Stimulated activated CD4-positive, alpha-beta T cell treated with anti-CD3 and anti-CD28 coated beads, Interleukin-1b, Interleukin-23, amount 100 ng/mL, for 48 hours (primary cell): ENCODE measurements at regions not wholly inside any gene's neighbourhood (a gene's known extent, or its start where the extent isn't known, plus 50 kb on each side); places are given as distances from the start of the nearest gene placed in this dataset.
"Not testable (repeated sequence)": the region's sequence is repeated elsewhere in the genome, so short reads cannot be mapped to it uniquely, and the experiment has no call there.

Experiments used
- DNase-seq: peaks from one replicate; pipeline ENCODE4 v3.0.0-alpha.2; 2020

DNA sequence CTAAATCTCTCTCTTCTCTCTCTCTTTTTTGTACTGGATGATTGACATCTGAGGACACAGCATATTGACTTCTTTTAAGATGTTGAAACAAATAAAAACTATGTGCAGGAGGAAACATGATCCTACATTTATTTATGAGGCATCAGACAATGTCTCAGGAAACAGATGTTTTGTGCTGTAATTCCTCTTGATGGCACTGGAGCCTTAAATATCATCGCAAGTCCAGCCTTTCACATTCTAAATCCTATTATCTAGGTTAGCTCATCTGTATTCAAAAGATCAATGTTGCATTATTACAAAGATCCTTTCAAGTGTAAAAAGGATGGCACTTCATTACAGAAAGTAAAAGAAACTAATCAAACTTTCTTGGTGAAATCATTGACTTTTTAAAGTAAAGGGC lies 63.9 kb downstream of the MAT2B start:
- no peak for DNase-seq

- no peak for DNase-seq
These were observed 66.3 kb downstream of the MAT2B start for GRCh38 chr5:163571744-163572143.

DNA sequence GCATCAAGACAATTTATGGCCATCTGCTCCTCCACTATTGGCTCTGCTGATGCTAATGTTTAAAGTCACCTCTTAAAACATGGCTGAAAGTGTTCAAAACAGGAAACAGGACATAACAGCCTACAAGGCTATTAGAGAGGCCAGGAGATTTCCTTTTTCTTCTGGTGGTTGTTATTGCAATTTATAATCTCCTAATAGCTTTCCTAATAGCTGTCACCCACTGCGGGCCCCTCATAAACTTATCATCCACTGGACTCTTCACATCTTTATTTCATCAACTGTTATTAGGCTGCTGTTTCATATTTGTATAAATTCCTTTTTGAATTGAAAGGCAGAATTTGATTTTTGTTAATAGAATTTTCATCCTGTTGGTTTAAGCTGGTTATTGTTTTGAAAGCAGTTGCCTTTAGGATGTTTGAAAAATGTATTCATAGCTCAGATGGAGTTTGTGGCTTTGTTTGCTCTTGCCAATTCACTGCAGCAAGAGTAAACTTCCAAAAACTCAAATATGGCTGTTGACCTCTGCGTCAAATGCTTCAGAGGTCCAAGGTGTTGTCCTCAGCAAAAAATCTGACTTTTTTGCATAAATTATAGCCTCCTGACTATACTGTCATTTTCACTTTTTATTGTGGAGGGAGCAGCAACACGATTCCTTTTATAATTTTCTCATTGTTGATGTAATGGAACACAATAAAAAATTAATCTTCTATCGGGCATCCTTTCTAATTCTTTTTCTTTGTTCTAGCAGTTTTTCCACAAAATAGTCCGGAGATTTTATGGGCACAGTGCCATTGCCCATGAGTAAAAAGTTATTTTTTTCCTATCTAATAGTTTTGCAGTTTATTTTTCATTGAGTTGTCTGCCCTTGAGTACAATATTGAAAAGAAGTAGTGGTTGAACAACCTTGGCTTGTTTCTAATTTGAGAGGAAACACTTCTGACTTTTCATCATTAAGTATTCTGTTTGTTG lies 69.3 kb downstream of the MAT2B start:
- no peak for DNase-seq

DNA sequence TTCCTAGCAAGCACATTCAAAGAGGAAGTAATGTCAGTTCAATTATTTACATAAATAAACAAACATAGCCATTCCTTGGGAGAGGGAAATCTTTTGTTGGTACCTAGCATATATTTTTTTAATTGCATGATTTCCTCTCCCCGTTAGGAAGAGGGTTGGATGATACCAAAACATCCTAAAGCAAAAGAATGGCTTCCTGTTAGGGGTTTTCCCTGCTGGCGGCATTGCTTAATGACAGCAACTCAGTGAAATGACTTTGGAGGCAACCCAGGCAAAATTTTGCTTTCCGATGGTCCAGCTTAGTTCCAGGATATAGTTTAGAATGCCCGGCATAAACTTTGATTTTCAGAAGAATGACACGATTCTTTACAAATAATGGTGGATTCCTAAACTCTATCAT lies 73.2 kb downstream of the MAT2B start:
- no peak for DNase-seq

GRCh38 chr5:163579729-163580128 lies 74.3 kb downstream of the MAT2B start:
- DNase-seq, result no peak

GRCh38 chr5:163580516-163580915 lies 75.1 kb downstream of the MAT2B start:
- no peak for DNase-seq

GRCh38 chr5:163583491-163584153 lies 78.2 kb downstream of the MAT2B start:
- not testable (repeated sequence) for DNase-seq

DNA sequence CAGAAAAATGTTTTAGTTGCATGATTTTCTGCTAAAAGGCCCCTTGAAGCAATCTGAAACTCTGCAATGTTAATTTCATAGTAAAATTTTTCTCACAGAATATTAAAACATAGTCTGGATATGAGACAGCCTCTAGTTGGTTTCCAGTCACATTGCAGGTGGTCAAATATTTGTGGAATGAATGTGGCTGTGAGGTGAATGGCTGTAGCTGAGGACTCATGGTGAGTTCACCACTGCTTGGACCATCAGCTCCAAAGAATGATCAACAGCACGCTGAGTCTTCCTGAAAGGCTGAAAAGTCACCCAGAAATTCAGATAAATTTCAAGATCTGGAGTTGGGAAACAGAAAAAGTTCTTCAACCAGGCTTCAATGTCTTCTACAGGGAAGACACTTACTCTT lies 79.8 kb downstream of the MAT2B start:
- DNase-seq, result no peak

DNA sequence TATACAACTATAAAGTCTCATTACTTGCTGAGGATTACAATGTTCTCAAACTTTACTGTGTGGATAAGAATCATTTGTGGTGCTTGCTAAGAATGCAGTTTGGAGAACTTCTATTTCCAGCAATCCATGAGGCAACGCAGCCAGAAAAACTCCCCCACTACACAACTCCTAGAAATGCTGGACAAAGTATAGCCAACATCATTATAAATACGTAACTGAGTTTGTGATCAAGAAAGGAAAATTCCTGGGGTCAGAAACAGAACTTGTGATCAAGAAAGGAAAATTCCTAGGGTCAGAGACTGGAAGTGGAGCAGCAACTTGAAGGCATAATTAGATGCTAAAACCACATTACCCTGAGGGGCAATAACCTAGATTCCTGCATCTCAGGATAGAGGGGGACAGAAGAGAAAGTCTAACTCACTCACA lies 81.1 kb downstream of the MAT2B start:
- DNase-seq, result no peak

- no peak for DNase-seq
These were observed 89.5 kb downstream of the MAT2B start for GRCh38 chr5:163594951-163595350.

DNA sequence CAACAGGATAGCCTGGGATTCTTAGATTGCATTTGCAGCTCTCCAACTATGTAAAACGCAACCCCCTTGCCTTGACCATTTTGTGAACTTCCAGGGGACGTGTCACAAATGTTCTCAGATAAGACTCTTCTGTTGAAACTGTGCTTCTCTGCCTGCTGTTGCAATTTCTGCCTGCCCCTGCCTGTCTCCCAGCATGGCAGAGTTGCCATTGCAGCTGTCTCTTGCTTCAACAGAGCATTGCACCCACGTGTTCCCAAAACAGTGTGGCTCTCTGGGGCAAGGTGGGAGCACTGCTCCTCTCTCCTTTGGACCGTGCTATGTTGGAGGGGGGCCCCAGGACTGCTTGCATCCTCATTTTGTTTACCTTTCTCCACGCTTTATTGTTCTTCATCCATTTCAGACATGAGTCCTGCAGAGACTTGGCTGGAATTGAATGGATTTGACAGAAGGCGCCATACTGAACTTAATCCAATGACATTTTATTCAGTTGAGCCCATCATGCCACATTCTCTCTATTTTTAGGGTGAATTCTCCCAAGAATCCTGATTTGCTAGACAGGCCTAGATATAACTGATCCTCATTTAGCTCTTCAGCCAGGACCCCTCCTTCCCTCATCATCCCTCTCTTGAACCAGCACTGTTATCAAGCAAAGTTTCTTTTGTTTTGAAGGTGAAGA lies 90.7 kb downstream of the MAT2B start:
- no peak for DNase-seq

GRCh38 chr5:163596608-163597315 lies 91.3 kb downstream of the MAT2B start:
- DNase-seq, result no peak

- DNase-seq, result no peak
These were observed 98.6 kb downstream of the MAT2B start for GRCh38 chr5:163604013-163604412.

GRCh38 chr5:163607256-163607655 lies 101.8 kb downstream of the MAT2B start:
- DNase-seq, result no peak

DNA sequence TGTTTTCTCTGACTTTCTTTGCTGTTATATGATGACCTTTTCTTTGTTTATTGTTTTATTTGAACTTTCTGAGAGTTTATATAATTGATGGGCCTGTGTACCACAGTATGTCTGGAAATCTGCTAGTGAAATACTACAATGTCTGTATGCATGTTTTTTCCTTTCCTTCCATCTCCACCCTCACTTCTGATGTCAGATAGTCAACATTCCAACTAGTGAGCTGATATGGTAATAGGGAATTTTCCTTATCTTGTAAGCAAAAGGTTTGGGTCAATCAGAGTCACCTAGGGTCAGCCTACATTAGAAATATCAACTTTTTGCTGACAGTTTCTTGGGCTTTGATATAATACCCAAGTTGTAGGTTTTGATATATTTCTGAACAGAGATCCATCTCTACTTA lies 103.2 kb downstream of the MAT2B start:
- no peak for DNase-seq

DNA sequence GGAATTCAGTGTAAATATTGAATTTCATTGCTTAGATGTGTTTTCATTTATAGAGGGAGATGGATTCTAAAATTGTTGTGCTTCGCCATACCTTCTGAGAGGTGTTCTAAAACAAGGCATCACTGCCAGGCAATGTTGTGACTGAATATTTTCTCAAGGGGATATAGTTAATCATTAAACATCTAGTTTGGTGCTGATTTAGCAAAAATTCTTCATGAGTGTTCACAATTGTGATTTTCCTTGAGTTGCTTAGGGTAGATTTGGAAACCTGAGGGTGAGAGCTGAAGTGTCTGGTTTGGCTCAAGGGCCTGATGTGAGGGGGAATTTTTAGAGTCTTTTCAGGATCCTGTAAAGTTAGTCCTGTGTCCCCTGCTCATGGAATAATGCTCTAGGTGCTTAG lies 104.5 kb downstream of the MAT2B start:
- DNase-seq, result no peak

GRCh38 chr5:163612358-163613149 lies 107.1 kb downstream of the MAT2B start:
- no peak for DNase-seq

DNA sequence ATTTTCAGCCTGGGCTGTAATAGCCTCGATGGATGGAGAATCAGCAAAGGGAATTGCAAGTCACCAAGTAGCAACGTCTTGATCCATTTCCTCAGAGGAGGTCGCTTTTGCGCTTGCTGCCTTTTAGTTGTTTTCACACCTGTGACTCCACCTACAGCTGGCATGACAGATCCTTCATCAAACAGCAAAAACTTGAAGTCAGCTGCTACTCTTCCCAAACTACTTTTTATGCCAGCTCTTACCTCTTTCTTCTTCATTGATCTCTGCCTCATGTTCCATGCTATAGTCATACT lies 107.7 kb downstream of the MAT2B start:
- DNase-seq, result no peak

DNA sequence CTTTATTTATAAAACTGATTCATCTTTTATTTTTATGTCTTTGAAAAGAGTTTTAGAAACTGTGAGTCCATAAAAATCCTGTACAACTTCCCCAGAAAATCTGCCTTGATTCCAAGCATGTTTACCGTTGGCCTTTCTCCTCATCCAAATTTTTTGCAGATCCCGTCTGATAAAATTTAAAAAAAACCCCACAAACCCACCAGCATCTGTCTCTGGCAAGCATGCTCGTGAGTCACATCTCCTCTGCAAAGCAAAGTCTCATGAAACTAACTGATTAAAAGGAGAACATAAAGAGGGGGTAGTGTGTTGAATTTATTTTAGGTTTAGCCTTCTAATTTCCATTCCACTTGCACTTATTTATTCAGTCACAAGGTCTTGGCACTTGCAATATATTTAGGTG lies 109.4 kb downstream of the MAT2B start:
- DNase-seq, result no peak

GRCh38 chr5:163619273-163619934 lies 114.0 kb downstream of the MAT2B start:
- no peak for DNase-seq

DNA sequence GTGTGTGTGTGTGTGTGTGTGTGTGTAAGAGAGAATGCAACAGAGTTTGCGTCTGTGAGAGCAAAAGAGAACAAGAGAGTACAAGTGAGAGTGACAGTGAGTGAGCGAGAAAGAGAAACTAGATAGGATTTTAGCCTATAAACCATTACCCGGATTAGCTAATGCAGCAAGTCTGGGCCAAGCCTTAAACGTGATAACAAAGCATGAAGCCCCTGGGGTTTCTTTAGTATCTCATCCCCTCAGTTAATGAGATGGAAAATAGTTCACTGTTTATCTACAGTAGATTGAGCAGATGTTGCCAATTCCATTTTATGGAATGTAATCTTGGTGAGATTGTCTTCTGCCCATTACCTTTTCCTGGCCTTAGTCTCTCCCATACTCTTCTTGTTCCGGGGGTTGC lies 114.5 kb downstream of the MAT2B start:
- DNase-seq, result no peak

- DNase-seq, result no peak
These were observed 117.4 kb downstream of the MAT2B start for GRCh38 chr5:163622799-163623198.
